CD8-positive, alpha-beta memory T cell (primary cell): ENCODE measurements at regions not wholly inside any gene's neighbourhood (a gene's known extent, or its start where the extent isn't known, plus 50 kb on each side); places are given as distances from the start of the nearest gene placed in this dataset.

Experiments used
- CTCF ChIA-PET: fragments of 350-600 bp; sonication (Branson Sonifier 250); formaldehyde crosslinking; loops from one replicate; lab custom pipeline; 2021; ENCODE audit warnings: antibody characterized with exemption; lab: Charles Lee
- POLR2A ChIA-PET: fragments of 350-600 bp; sonication (Branson Sonifier 250); formaldehyde crosslinking; loops from one replicate; lab custom pipeline; 2021; ENCODE audit warnings: antibody characterized with exemption; lab: Charles Lee
- DNase-seq, 5 donors: peaks; one replicate each; pipeline versions ENCODE4 v3.0.0 to v3.0.0-alpha.2; 2020 to 2022; ENCODE audit warnings: mixed read lengths in 1 of 5
- H3K27ac ChIP-seq: one replicate; pipeline ENCODE4 v1.7.0; 2013; ENCODE audit warnings: low read depth, mild to moderate bottlenecking, low read length, moderate library complexity
- H3K27me3 ChIP-seq: 2 replicates; pipeline ENCODE4 v1.7.0; 2013; ENCODE audit warnings: low read length, mild to moderate bottlenecking; ENCODE audit not compliant: insufficient read depth, poor library complexity, severe bottlenecking
- H3K36me3 ChIP-seq: 2 replicates; pipeline ENCODE4 v1.7.0; 2013; ENCODE audit warnings: mild to moderate bottlenecking, low read length, moderate library complexity; ENCODE audit not compliant: insufficient read depth
- H3K4me1 ChIP-seq: 2 replicates; pipeline ENCODE4 v1.7.0; 2013; ENCODE audit warnings: mild to moderate bottlenecking, low read length, moderate library complexity; ENCODE audit not compliant: insufficient read depth
- H3K4me3 ChIP-seq: 2 replicates; pipeline ENCODE4 v1.7.0; 2013; ENCODE audit warnings: mild to moderate bottlenecking, low read length
- H3K9me3 ChIP-seq: 2 replicates; pipeline ENCODE4 v1.7.0; 2013; ENCODE audit warnings: mild to moderate bottlenecking, low read length
- H3K27ac Mint-ChIP-seq, 8 donors: one replicate each; pipeline ENCODE4 v1.8.0; 2020 to 2021; ENCODE audit warnings: mixed read lengths in 8 of 8, mild to moderate bottlenecking in 6 of 8, inconsistent platforms in 3 of 8, moderate library complexity in 3 of 8
- H3K27me3 Mint-ChIP-seq, 2 donors: one replicate each; pipeline ENCODE4 v1.8.0; 2020 to 2021; ENCODE audit warnings: mixed read lengths in 2 of 2, mild to moderate bottlenecking in 1 of 2, moderate library complexity in 1 of 2
- H3K36me3 Mint-ChIP-seq, 3 donors: one replicate each; pipeline ENCODE4 v1.8.0; 2020 to 2021; ENCODE audit warnings: mixed read lengths in 3 of 3, inconsistent platforms in 1 of 3, mild to moderate bottlenecking in 1 of 3
- H3K4me1 Mint-ChIP-seq, 3 donors: one replicate each; pipeline ENCODE4 v1.8.0; 2020 to 2021; ENCODE audit warnings: mixed read lengths in 3 of 3, inconsistent platforms in 1 of 3, mild to moderate bottlenecking in 1 of 3
- H3K4me3 Mint-ChIP-seq, 7 donors: one replicate each; pipeline ENCODE4 v1.8.0; 2020 to 2021; ENCODE audit warnings: mixed read lengths in 7 of 7, mild to moderate bottlenecking in 6 of 7, moderate library complexity in 4 of 7, inconsistent platforms in 2 of 7
- H3K9me3 Mint-ChIP-seq, 5 donors: one replicate each; pipeline ENCODE4 v1.8.0; 2020 to 2022; ENCODE audit warnings: mixed read lengths in 5 of 5, mild to moderate bottlenecking in 3 of 5, moderate library complexity in 2 of 5, inconsistent platforms in 1 of 5

DNA sequence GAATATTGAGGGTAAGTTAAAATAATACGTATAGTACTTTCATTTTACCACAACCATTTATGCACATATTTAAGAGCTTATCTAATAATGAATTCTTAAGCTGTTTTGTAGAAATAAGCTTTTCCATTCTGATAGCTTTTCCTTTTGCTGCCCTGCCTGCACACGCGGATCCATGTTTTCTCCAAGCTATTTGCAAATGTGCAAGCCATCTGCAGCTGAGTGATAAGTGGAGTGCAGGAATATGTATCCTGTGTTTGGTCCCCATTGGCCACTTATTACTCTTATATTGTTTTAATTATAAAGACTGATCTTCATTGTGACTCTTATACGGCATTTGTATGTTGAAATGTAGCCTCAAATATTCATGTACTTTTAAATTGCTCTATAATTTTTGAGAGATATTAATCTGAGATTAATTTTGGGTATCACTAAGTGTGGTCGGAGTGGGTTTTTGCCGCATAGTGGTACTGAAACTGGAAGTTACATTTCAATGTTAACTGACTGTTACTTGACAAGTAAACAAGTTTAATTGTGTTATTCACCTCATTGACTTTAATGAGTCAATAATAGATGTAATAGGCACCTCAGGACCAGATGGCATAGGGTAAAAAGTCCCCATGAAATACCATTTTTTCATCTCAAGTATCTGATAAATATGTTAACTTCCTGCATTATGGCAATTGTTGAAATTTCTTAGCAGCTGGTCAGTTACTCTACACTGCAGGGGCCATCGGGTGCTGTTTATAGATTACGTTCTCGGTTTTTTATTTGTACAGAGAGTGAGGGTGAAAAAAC is 1567.4 kb downstream of the EFNB2 start:
- Histone ChIP-seq H3K9me3 (no peaks in the 10 kb centered on the region), H3K4me3 (no peak overlapping the region), H3K4me1 (no peaks in the 10 kb centered on the region), H3K36me3 (no peaks in the 10 kb centered on the region), H3K27ac (no peak overlapping the region), H3K27me3 (no peaks in the 10 kb centered on the region)
- peaks cover 0 to 4% (median 2%) of the 10 kb centered on the region in 5 donors for H3K9me3 Mint-ChIP-seq
- CTCF ChIA-PET, result no interaction called here
- no peak for DNase-seq
- H3K27me3 Mint-ChIP-seq, result no peaks in the 10 kb centered on the region
- H3K36me3 Mint-ChIP-seq, result no peaks in the 10 kb centered on the region
- H3K4me1 Mint-ChIP-seq, result no peaks in the 10 kb centered on the region
- H3K27ac Mint-ChIP-seq, result no peak overlapping the region
- POLR2A ChIA-PET, result no interaction called here
- no peak overlapping the region for H3K4me3 Mint-ChIP-seq

DNA sequence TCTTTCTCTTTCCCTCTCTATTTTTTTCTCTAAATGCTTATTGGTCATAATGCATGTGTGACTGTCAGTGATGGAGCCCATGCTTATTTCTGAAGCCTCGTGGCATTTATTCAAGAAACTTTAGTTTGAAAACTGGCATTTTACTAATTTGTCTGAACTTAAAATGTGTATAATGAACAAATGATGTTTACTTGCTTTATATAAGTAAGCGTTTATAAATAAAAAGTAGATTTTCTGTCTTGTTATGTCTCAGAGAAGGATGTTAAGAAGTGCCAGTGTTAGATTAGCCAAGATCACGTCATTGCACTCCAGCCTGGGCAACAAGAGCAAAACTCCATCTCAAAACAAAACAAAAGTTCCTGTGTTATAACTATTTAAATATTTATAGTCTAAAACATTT is 1568.1 kb downstream of the EFNB2 start:
- POLR2A ChIA-PET, result no interaction called here
- CTCF ChIA-PET, result no interaction called here
- Histone ChIP-seq H3K27me3 (no peaks in the 10 kb centered on the region), H3K36me3 (no peaks in the 10 kb centered on the region), H3K27ac (no peak overlapping the region), H3K4me3 (no peak overlapping the region), H3K9me3 (no peaks in the 10 kb centered on the region), H3K4me1 (no peaks in the 10 kb centered on the region)
- no peak for DNase-seq
- Mint-ChIP-seq H3K4me1 (no peaks in the 10 kb centered on the region), H3K9me3 (peaks cover 0 to 4% (median 2%) of the 10 kb centered on the region in 5 donors), H3K27me3 (no peaks in the 10 kb centered on the region), H3K4me3 (no peak overlapping the region), H3K27ac (no peak overlapping the region), H3K36me3 (no peaks in the 10 kb centered on the region)

DNA sequence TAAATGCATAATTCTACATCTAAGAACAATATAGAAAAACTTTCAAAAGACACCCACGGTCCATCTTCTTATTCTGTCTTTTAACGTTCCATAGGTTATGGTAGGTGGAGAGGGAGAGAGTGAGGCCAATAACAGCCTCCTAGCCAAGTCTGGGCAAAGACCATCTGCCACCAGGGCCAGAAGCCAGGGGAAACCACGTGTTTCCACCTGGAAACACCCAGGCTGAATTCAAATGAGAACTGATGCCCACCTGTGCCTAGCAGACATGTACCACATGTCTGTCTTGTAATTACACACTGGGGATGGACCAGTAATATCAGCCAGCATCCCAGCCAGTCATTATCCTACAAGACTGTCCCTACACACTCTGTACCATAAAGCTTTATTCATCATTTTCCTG is 1573.1 kb downstream of the EFNB2 start:
- H3K9me3 Mint-ChIP-seq, result peaks cover 2 to 5% (median 4%) of the 10 kb centered on the region in 5 donors
- H3K27me3 Mint-ChIP-seq, result no peaks in the 10 kb centered on the region
- ChIA-PET CTCF (no interaction called here), POLR2A (no interaction called here)
- no peak overlapping the region for H3K4me3 ChIP-seq
- H3K36me3 ChIP-seq, result no peaks in the 10 kb centered on the region
- H3K36me3 Mint-ChIP-seq, result no peaks in the 10 kb centered on the region
- H3K4me1 ChIP-seq, result no peaks in the 10 kb centered on the region
- no peak overlapping the region for H3K27ac Mint-ChIP-seq
- H3K27me3 ChIP-seq, result no peaks in the 10 kb centered on the region
- no peak for DNase-seq
- no peak overlapping the region for H3K27ac ChIP-seq
- H3K4me3 Mint-ChIP-seq, result no peak overlapping the region
- no peaks in the 10 kb centered on the region for H3K4me1 Mint-ChIP-seq
- H3K9me3 ChIP-seq, result no peaks in the 10 kb centered on the region

GRCh38 chr13:104961246-104961645 is 1574.2 kb downstream of the EFNB2 start:
- no peaks in the 10 kb centered on the region for H3K27me3 ChIP-seq
- no peaks in the 10 kb centered on the region for H3K9me3 ChIP-seq
- H3K36me3 ChIP-seq, result no peaks in the 10 kb centered on the region
- H3K4me1 ChIP-seq, result no peaks in the 10 kb centered on the region
- no peak overlapping the region for H3K27ac ChIP-seq
- no peak overlapping the region for H3K4me3 Mint-ChIP-seq
- H3K9me3 Mint-ChIP-seq, result peaks cover 2 to 5% (median 4%) of the 10 kb centered on the region in 5 donors
- CTCF ChIA-PET, result no interaction called here
- H3K27ac Mint-ChIP-seq, result no peak overlapping the region
- no peak overlapping the region for H3K4me3 ChIP-seq
- DNase-seq, result no peak
- H3K27me3 Mint-ChIP-seq, result no peaks in the 10 kb centered on the region
- H3K36me3 Mint-ChIP-seq, result no peaks in the 10 kb centered on the region
- POLR2A ChIA-PET, result no interaction called here
- no peaks in the 10 kb centered on the region for H3K4me1 Mint-ChIP-seq

DNA sequence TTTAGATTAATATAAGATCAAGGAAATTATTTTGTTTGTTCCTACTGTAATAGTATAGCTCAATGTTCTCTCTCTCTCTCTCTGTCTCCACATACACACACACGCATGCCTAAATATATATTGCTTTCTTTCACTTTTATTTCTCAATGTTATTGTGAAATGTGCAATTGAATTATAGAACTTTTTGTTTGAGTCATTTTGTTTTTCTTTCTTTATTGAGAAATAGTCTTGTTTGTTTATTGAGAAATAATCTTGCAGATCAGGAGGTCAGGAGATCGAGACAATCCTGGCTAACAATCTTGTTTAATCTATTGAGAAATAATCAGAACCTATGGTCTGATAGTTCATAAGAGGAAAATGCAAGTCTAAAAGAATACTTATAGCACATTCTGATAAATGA is 1581.3 kb downstream of the EFNB2 start:
- no peaks in the 10 kb centered on the region for H3K36me3 Mint-ChIP-seq
- no peaks in the 10 kb centered on the region for H3K4me1 Mint-ChIP-seq
- ChIA-PET CTCF (no interaction called here), POLR2A (no interaction called here)
- DNase-seq, result no peak
- Histone ChIP-seq H3K36me3 (no peaks in the 10 kb centered on the region), H3K4me3 (no peak overlapping the region), H3K27ac (no peak overlapping the region), H3K27me3 (no peaks in the 10 kb centered on the region), H3K9me3 (no peaks in the 10 kb centered on the region), H3K4me1 (no peaks in the 10 kb centered on the region)
- H3K27me3 Mint-ChIP-seq, result no peaks in the 10 kb centered on the region
- no peak overlapping the region for H3K27ac Mint-ChIP-seq
- no peak overlapping the region for H3K4me3 Mint-ChIP-seq
- H3K9me3 Mint-ChIP-seq, result peaks cover 0 to 6% (median 0%) of the 10 kb centered on the region in 5 donors

- no peaks in the 10 kb centered on the region for H3K36me3 ChIP-seq
- H3K4me1 Mint-ChIP-seq, result no peaks in the 10 kb centered on the region
- DNase-seq, result no peak
- ChIA-PET CTCF (no interaction called here), POLR2A (no interaction called here)
- H3K4me3 Mint-ChIP-seq, result no peak overlapping the region
- H3K36me3 Mint-ChIP-seq, result no peaks in the 10 kb centered on the region
- H3K27me3 ChIP-seq, result no peaks in the 10 kb centered on the region
- peaks cover 0 to 6% (median 0%) of the 10 kb centered on the region in 5 donors for H3K9me3 Mint-ChIP-seq
- no peak overlapping the region for H3K27ac ChIP-seq
- H3K4me3 ChIP-seq, result no peak overlapping the region
- H3K27ac Mint-ChIP-seq, result no peak overlapping the region
- H3K27me3 Mint-ChIP-seq, result no peaks in the 10 kb centered on the region
- H3K4me1 ChIP-seq, result no peaks in the 10 kb centered on the region
- H3K9me3 ChIP-seq, result no peaks in the 10 kb centered on the region
Observed at GRCh38 chr13:104953588-104953987, 1581.9 kb downstream of the EFNB2 start.

DNA sequence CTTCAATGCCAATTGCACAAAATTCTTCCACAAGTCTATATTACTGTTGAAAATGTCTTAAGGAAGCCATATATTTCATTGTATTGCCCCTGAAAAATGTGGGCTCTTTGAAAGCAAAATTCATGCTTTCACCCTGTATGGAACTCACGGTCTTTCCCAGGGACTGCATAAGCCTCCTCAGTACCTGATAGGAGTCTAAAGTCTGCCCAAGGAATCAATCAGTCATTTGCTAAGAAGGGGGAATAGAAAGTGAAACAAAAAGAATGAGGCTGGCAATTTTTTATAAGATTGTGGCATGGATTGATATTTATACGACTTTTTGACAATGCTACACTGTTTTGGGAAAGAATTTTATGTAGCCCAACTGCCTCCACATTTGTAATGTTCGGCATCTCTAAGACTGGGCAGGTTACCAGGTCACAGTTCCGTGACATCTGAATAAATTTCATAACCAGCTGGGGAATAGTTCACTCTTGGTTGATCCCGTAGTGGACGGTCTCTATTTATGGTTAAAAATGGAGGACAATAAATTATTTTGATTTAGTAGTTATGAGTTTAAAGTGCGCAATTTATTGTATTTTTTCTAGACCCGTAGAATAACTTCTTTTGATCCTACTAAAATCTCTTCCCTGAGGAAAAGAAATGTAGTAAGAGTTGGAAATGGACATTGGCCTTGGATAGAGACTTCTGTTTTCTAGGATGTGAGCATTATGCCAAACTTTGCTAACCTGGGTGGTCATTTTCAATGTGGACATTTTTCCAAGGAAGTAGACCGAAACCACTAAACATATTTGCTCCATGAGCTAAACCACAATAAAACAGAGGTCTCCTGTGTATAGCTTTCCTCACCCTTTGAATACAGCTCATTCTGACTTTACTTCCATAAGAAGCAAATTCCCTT is 1585.4 kb downstream of the EFNB2 start:
- H3K4me1 Mint-ChIP-seq, result no peaks in the 10 kb centered on the region
- H3K36me3 ChIP-seq, result no peaks in the 10 kb centered on the region
- no peak for DNase-seq
- no peaks in the 10 kb centered on the region for H3K27me3 Mint-ChIP-seq
- no peak overlapping the region for H3K27ac Mint-ChIP-seq
- CTCF ChIA-PET, result no interaction called here
- H3K36me3 Mint-ChIP-seq, result no peaks in the 10 kb centered on the region
- no peaks in the 10 kb centered on the region for H3K27me3 ChIP-seq
- no peak overlapping the region for H3K27ac ChIP-seq
- POLR2A ChIA-PET, result no interaction called here
- no peak overlapping the region for H3K4me3 Mint-ChIP-seq
- H3K9me3 Mint-ChIP-seq, result peaks cover 0 to 3% (median 0%) of the 10 kb centered on the region in 5 donors
- H3K4me1 ChIP-seq, result no peaks in the 10 kb centered on the region
- no peaks in the 10 kb centered on the region for H3K9me3 ChIP-seq
- H3K4me3 ChIP-seq, result no peak overlapping the region

- CTCF ChIA-PET, result no interaction called here
- no peaks in the 10 kb centered on the region for H3K36me3 ChIP-seq
- H3K4me3 ChIP-seq, result no peak overlapping the region
- H3K9me3 Mint-ChIP-seq, result peaks cover 0 to 3% (median 0%) of the 10 kb centered on the region in 5 donors
- H3K27ac Mint-ChIP-seq, result no peak overlapping the region
- no peak for DNase-seq
- no peaks in the 10 kb centered on the region for H3K4me1 Mint-ChIP-seq
- POLR2A ChIA-PET, result no interaction called here
- H3K9me3 ChIP-seq, result no peaks in the 10 kb centered on the region
- no peaks in the 10 kb centered on the region for H3K27me3 Mint-ChIP-seq
- H3K4me3 Mint-ChIP-seq, result no peak overlapping the region
- no peaks in the 10 kb centered on the region for H3K36me3 Mint-ChIP-seq
- no peaks in the 10 kb centered on the region for H3K4me1 ChIP-seq
- no peaks in the 10 kb centered on the region for H3K27me3 ChIP-seq
- no peak overlapping the region for H3K27ac ChIP-seq
Observed at GRCh38 chr13:104944176-104944575, 1591.3 kb downstream of the EFNB2 start.
